A673 (cell line): ENCODE measurements at regions not wholly inside any gene's neighbourhood (a gene's known extent, or its start where the extent isn't known, plus 50 kb on each side); places are given as distances from the start of the nearest gene placed in this dataset.

Experiments
- EZH2 ChIP-seq: fragments of 200-600 bp; sonication (generic); IDR thresholded peaks from 2 replicates; pipeline ENCODE4 v1.6.1; 2017; ENCODE audit warnings: borderline replicate concordance, low read depth, mild to moderate bottlenecking, mixed read lengths, antibody characterized with exemption, low read length; ENCODE audit not compliant: poor library complexity, severe bottlenecking
- TF ChIP-seq, protein P1 (sequence below): fragments of 300-800, 200-600 bp; sonication (generic); conservative IDR thresholded peaks from 2 replicates; pipeline ENCODE4 v1.5.1; 2017; ENCODE audit warnings: low read depth, mild to moderate bottlenecking, antibody characterized with exemption, low read length, moderate library complexity, mixed read lengths

GRCh38 chr20:20856306-20856705 lies 143.9 kb upstream of the RALGAPA2 start:
- TF ChIP-seq, protein P1, sequence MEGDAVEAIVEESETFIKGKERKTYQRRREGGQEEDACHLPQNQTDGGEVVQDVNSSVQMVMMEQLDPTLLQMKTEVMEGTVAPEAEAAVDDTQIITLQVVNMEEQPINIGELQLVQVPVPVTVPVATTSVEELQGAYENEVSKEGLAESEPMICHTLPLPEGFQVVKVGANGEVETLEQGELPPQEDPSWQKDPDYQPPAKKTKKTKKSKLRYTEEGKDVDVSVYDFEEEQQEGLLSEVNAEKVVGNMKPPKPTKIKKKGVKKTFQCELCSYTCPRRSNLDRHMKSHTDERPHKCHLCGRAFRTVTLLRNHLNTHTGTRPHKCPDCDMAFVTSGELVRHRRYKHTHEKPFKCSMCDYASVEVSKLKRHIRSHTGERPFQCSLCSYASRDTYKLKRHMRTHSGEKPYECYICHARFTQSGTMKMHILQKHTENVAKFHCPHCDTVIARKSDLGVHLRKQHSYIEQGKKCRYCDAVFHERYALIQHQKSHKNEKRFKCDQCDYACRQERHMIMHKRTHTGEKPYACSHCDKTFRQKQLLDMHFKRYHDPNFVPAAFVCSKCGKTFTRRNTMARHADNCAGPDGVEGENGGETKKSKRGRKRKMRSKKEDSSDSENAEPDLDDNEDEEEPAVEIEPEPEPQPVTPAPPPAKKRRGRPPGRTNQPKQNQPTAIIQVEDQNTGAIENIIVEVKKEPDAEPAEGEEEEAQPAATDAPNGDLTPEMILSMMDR, result no peak
- TF ChIP-seq EZH2, result no peak
